GM12878 (cell line): ENCODE measurements at regions not wholly inside any gene's neighbourhood (a gene's known extent, or its start where the extent isn't known, plus 50 kb on each side); places are given as distances from the start of the nearest gene placed in this dataset.

Experiments used
- LARP7 ChIP-seq: fragments of 450-650 bp; IDR thresholded peaks from 2 replicates; pipeline ENCODE4 v1.6.1; 2017; ENCODE audit warnings: mild to moderate bottlenecking
- NR2F1 ChIP-seq: fragments of 450-650 bp; conservative IDR thresholded peaks from 2 replicates; pipeline ENCODE4 v1.6.1; 2017; ENCODE audit warnings: mild to moderate bottlenecking
- POLR2A ChIP-seq: IDR thresholded peaks from 2 replicates; pipeline ENCODE4 v1.6.1; 2011; ENCODE audit warnings: low read depth, mild to moderate bottlenecking, low read length
- RAD51 ChIP-seq: fragments of 450-650 bp; IDR thresholded peaks from 2 replicates; pipeline ENCODE4 v1.6.1; 2016; ENCODE audit warnings: moderate library complexity, mild to moderate bottlenecking, inconsistent platforms
- RCOR1 ChIP-seq: conservative IDR thresholded peaks from 2 replicates; pipeline ENCODE4 v1.6.1; 2012; ENCODE audit warnings: low read depth, low read length, improper control_type of control experiment
- RFX5 ChIP-seq: IDR thresholded peaks from 2 replicates; pipeline ENCODE4 v1.6.1; 2011; ENCODE audit warnings: low read depth, low read length, improper control_type of control experiment
- STAT3 ChIP-seq: IDR thresholded peaks from 2 replicates; pipeline ENCODE4 v1.6.1; 2011; ENCODE audit warnings: low read depth, low read length, improper control_type of control experiment
- SUPT20H ChIP-seq: IDR thresholded peaks from 2 replicates; pipeline ENCODE4 v1.6.1; 2011; ENCODE audit warnings: low read depth, mild to moderate bottlenecking, low read length, moderate library complexity, borderline replicate concordance; ENCODE audit not compliant: control insufficient read depth
- TCF12 ChIP-seq: IDR thresholded peaks from 2 replicates; pipeline ENCODE4 v1.6.1; 2011; ENCODE audit warnings: low read depth, mild to moderate bottlenecking, low read length
- TCF7 ChIP-seq: IDR thresholded peaks from 2 replicates; pipeline ENCODE4 v1.6.1; 2014; ENCODE audit warnings: antibody characterized with exemption, borderline replicate concordance
- TF ChIP-seq, protein P1 (sequence below), 3 experiments: IDR thresholded peaks in 2 of 3; conservative IDR thresholded peaks in 1 of 3; 2 replicates each; pipeline ENCODE4 v1.5.1; 2011; ENCODE audit warnings: low read depth in 3 of 3, low read length in 3 of 3, mild to moderate bottlenecking in 3 of 3, control low read depth in 2 of 3, moderate library complexity in 2 of 3, inconsistent platforms in 1 of 3, mixed read lengths in 1 of 3; ENCODE audit not compliant: control insufficient read depth in 2 of 3, insufficient read depth in 1 of 3; ENCODE audit errors: extremely low read depth in 1 of 3

DNA sequence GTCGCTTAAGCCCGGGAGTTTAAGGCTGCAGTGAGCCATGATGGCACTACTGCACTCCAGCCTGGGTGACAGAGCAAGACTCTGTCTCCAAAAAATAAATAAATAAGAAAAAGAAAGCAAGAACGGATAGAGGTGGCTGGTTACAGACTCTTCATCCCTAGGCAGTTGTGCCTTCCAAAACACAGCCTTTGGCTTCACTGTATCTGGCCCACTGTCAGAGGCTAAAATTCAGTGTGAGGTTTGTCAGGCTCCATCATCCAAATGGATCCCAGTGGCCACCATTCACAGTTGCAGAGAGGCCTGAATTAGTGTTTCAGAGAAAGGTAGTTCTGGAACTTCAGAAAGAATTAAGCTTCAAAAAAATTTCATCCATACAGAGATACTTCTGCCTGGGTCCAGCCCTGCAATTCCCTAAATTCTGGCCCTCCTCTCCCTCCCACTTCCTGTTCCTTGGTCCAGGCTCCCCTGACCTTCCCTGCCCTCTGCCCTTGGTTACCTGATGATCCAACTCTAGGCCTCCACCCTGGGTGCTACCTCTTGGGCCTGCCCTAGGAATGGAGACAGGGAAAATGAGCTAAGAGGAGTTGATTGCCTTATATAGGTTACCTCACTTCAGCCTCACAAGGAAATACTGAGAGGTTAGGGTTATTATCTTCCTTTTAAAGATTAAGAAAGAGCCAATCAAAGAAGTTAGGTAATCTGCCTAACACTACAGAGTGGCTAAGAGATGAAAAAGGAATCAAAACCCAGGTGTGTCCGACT lies 97.2 kb upstream of the SLC44A1 start:
- TF ChIP-seq TCF12 (no peak), RCOR1 (no peak), RFX5 (no peak), RAD51 (no peak), POLR2A (no peak), STAT3 (no peak), TCF7 (no peak), NR2F1 (no peak), SUPT20H (no peak), LARP7 (no peak)
- TF ChIP-seq, protein P1, sequence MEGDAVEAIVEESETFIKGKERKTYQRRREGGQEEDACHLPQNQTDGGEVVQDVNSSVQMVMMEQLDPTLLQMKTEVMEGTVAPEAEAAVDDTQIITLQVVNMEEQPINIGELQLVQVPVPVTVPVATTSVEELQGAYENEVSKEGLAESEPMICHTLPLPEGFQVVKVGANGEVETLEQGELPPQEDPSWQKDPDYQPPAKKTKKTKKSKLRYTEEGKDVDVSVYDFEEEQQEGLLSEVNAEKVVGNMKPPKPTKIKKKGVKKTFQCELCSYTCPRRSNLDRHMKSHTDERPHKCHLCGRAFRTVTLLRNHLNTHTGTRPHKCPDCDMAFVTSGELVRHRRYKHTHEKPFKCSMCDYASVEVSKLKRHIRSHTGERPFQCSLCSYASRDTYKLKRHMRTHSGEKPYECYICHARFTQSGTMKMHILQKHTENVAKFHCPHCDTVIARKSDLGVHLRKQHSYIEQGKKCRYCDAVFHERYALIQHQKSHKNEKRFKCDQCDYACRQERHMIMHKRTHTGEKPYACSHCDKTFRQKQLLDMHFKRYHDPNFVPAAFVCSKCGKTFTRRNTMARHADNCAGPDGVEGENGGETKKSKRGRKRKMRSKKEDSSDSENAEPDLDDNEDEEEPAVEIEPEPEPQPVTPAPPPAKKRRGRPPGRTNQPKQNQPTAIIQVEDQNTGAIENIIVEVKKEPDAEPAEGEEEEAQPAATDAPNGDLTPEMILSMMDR (IDR thresholded peaks at IDR 0.05 in 2 of 3, conservative IDR thresholded peaks at IDR 0.05 in 1 of 3; ENCODE audit: control insufficient read depth in 2 of 3, extremely low read depth in 1 of 3, insufficient read depth in 1 of 3, low read depth in 3 of 3, low read length in 3 of 3): no peak
